Stimulated activated CD4-positive, alpha-beta T cell treated with anti-CD3 and anti-CD28 coated beads, TNF-alpha, amount 100 ng/mL, for 48 hours (primary cell): ENCODE measurements at regions not wholly inside any gene's neighbourhood (a gene's known extent, or its start where the extent isn't known, plus 50 kb on each side); places are given as distances from the start of the nearest gene placed in this dataset.
"Not testable (repeated sequence)": the region's sequence is repeated elsewhere in the genome, so short reads cannot be mapped to it uniquely, and the experiment has no call there.

Experiments
- DNase-seq, 3 donors: peaks; one replicate each; pipeline ENCODE4 v3.0.0-alpha.2; 2020; ENCODE audit warnings: low read depth in 3 of 3

DNA sequence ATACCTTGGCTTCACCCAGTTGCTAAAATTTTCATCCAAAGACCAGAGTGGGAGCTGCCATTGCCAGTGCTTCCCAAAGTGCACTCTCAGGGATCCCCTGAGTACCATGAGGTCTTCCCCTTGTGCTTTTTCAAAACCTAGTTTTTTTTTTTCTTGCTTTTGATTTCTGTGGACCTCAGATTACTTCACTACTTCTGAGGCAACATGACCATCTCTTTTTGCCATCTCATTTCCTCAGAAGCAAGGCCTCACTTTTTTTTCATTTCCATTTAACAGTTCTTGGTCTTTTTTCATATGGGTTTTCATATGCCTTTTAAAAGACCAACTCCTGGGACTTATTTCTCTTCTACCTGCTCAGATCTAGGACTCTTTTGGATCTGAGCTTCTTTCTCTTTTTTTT is 64.1 kb upstream of the MMS22L start:
- DNase-seq = no peak

DNA sequence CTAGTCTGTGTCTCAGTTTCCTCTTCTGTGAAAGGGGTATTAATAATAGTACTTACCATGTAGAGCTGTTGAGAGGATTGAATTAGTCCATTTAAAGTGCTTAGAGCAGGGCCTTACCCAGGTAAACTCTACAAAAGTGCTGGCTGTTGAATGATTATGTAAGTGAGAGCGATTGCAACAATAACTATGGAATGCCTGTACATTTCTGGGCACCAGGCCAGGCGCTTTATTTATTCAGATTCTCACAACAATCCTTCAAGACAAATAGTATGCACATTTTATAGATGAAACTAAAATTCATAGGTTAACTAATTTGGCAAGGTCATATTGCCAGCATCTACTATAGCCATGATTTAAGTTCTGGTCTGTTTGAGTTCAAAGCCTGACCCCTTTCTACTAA is 78.3 kb upstream of the MMS22L start:
- DNase-seq = no peak

DNA sequence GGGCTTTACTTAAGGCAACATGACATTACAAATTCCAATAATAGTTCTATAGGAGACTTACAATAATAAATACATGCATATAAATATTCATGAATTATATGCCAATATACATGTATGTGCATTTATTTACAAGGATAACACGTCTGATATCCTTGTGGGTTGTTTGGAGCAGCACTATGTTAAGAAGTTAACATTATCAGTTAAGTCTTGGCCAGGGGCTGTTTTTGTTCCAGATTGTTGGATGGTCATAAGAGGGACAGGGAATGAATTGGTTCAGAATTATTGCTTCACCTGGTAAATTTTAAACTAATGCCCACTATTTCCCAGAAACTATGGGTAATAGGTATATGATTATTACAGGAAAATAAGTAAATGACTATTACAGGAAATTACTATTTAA is 81.3 kb upstream of the MMS22L start:
- DNase-seq = no peak

DNA sequence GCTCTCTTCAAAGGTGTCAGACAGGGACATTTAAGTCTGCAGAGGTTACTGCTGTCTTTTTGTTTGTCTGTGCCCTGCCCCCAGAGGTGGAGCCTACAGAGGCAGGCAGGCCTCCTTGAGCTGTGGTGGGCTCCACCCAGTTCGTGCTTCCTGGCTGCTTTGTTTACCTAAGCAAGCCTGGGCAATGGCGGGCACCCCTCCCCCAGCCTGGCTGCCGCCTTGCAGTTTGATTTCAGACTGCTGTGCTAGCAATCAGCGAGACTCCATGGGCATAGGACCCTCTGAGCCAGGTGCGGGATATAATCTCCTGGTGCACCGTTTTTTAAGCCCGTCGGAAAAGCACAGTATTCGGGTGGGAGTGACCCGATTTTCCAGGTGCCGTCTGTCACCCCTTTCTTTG is 99.1 kb upstream of the MMS22L start:
- not testable (repeated sequence) for DNase-seq

DNA sequence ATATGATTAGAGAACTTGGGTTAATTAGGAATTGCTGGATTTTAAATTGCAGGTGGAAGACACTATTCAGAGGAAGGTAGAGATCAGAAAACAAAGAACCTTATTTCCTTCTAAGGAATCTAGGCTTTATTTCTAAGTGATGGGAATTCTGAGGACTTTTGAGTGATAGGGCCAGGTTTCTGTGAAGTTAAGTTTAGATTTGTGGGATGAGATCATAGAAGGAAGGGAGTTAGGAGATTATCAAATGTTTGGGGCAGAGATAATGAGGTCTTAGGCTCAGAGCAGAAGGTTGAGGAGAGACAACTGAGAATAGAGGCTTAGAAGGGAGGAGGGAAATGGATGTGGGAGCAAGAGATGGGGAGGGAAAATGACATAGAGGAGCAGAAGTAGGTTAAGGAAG is 109.7 kb upstream of the MMS22L start:
- no peak for DNase-seq

DNA sequence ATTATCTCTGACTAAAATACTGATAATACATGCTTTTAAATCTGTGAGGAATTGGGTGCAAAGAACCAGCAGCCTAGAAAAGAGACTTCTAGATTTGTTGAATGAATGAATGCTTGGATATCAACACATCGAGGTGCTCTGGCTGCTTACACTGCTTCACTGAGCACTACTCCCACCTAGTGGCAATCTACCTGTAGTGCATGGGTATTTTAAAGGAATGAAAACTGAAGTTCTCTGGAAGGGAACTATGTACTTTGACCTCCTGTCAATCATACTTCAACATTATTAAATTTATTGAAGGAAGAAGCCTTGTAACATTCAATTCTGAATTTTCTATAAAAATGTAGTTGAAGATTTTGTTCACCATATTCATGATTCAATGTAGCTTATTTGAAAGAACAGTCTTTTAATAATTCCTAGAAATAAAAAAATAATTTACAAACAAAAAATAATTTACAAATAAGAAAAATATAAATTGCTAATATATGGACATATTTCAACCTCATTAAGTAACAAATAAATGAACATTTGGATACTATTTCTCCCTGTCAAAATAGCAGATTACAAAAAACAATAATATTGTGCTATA is 111.2 kb upstream of the MMS22L start:
- peak; percentile 3 to 41 (median 15) for DNase-seq

DNA sequence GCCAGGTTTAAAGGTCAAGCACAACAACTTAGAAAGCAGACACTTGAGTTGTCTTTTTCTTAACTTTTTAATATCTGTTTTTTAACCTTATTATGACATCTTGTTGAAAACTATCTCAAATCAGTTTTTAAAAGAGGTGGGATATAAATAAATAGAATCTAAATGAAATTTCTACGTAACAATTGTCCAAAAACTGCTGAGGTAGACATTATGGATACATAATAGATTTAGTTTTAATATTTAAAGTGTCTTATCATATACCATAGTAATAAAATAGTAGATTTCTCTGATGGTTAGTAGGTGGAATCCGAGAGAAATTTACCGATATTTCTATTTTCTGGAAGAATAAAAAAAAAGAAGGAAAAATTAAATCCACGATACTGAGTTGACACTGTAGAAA is 113.9 kb upstream of the MMS22L start:
- no peak for DNase-seq

DNA sequence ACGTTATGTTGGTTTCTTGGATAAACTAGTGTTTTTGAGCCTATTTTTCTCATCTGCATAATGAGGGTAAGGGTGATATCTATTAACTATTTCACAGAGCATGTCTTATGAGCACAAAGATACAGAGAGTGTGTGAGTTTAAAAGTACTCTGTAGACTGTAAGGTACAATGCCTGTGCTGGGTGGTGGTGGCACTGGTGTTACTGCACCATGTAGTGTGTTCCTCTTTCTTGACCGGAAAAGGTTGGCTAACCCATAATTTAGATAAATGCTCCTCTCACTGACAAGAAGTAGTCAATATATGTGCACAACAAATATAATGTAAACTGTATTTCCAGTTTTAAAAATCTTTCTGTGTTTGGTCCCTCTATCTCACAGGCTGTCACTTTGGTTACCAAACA is 116.2 kb upstream of the MMS22L start:
- no peak for DNase-seq

DNA sequence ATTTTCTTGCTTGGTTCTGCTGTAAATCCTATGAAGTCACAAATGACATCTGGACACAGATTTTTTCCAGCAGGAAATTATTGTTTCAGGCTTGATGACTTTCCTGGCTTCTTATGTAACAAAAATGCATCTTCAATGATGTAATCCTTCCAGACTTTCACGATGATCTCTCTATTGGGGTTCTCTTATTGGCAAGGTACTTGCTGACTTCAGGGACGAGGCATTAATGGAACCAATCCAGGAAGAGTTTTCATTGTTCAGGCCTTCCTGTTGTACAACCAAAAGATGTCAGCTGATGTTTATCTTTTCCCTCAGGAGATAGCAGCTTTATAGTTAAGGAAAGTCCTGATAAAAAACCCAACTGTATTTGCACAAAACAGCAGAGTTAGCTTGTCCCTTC is 118.5 kb upstream of the MMS22L start:
- DNase-seq = no peak

DNA sequence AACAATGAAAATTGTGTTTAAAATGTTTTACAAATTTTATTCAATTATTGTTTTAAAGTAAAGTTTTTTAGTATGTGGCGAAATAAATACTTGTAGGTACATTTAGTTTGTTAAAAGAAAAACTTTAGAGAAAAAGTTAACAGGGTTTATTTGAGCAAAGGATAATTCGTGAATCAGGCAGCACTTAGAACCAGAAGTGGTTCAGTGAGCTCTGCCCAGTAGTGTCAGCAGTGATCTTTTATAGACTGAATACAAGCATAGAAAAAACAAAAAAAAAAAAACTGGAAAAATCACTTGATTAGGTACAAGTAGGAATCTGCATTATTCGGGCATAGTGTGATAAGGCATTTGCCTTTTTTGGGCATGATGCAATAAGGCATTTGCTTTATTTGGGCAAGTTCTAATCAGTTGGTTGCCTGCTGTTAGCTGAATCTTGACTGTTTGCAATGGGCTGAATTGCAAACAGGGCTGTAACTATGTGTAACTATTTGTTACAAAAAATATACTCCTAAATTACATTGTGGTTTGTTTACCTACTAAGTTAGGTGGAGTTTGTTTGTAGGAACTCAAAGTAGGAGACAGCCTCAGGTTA is 122.9 kb upstream of the MMS22L start:
- no peak for DNase-seq

DNA sequence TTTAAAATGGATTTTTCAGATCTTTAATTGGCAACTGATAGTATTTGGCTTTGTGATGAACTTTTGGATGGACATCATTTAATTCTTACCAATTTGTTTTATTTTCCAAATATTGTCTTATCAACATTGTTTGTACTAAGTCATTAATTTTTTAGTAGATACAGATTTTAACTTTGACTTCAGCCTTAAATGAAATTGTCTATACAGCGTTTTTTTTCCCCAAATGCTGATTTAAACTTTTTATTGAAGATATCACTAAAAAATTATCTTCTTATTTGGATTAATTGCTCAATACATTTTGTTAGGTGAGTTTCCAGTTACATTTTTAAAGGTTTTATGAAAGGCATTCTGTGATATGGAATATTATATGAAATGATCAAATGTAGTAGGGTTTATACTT is 123.6 kb upstream of the MMS22L start:
- DNase-seq = no peak

DNA sequence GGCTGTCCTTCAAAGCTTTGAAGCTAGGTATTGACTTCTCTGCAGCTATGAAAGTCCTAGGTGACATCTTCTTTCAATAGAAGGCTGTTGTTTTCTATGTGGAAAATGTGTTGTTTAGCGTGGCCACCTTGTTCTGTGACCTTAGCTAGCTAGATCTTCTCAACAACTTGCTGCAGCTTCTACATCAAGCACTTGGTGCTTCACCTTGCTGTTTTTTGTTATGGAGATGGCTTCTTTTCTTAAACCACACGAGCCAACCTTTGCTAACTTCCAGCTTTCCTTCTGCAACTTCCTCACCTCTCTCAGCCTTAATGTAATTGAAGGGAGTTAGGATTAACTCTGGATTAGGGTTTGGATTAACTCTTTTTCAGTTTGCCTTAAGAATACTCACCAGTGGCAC is 128.6 kb upstream of the MMS22L start:
- DNase-seq = no peak

DNA sequence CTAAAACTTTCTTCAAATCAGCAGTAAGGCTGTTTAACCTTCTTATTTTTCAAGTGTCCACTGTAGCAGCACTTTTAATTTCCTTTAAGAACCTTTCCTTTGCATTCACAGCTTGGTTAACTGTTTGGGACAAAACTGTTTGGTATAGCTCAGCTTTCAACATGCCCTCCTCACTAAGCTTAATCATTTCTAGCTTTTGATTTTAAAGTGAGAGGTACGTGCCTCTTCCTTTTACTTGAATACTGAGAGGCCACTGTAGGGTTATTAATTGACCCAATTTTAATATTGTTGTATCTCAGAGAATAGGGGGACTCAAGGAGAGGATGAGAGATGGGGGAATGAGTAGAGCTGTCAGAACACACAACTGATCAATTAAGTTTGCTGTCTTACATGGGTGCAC is 129.5 kb upstream of the MMS22L start:
- no peak for DNase-seq

DNA sequence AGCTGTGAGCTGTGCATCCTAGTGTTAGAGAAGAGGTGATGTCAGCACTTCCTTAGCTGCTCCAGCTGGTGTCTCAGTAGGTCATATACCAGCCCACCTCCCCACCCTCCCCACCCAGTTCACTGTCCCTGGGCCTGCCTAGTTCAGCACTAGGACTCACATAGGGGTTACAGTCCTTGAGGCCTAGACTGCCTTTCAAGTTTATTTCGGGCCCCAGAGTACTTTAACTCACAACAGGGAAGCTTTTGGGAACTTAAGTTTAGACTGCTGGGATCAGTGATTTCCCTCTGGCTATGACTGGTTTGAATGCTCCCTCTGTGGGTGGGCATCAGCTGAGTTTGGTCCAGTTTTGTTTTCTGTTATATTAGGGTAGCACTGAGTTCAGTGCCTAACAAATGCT is 139.2 kb upstream of the MMS22L start:
- no peak for DNase-seq

DNA sequence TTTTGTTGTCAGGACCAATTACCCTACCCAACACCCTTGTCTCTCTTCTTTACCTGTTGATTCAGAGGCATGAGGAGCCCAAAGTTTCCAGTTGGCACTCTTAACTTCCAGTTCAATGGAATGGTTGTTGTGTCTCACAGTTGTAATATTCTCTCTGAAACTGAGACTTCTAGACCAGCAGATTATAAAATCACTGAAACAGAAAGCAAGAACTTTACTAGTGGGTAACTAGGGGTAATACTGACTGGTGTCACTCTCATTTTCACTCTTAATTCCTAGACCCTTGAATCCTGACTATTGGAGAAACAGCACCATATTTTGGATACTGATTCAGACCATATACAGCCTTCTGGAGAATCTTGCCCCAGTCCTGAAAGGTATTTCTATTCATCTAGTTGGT is 140.2 kb upstream of the MMS22L start:
- no peak for DNase-seq

DNA sequence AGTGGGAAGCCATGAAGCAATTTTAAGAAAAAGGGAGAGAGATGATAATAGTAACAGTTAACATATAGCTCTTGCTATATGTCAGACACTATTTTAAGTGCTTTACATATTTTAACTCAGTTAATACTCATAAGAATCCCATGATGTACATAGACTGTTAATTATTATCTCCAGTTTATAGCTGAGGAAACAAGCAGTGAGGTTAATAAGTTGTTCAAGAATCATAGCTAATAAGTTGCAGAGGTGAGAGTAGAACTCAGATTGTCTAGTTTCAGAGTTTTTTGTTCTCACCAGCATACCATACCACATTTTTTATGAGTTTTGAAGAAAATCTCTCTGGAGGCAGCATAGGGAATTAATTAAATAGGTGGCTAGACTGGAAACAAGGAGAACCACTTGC is 144.6 kb upstream of the MMS22L start:
- DNase-seq = no peak

DNA sequence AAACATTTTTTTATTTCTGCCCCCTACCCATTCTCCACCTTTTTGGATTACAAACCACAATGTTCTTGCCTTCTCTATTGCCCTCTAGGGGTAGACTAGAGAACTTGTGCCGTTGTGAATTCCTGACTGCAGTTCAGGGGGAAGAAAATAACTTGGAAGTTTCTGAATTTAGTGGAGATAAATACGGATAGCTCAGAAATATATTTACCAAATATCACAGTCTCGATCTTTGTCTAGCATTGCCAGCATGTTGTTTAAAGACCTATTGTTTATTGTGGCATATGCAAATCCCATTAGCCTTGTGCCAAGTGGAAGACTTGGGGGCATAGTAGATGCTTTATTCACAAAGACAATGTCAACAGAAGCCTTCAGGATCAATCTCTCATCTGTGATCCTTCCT is 154.1 kb upstream of the MMS22L start:
- DNase-seq = no peak

DNA sequence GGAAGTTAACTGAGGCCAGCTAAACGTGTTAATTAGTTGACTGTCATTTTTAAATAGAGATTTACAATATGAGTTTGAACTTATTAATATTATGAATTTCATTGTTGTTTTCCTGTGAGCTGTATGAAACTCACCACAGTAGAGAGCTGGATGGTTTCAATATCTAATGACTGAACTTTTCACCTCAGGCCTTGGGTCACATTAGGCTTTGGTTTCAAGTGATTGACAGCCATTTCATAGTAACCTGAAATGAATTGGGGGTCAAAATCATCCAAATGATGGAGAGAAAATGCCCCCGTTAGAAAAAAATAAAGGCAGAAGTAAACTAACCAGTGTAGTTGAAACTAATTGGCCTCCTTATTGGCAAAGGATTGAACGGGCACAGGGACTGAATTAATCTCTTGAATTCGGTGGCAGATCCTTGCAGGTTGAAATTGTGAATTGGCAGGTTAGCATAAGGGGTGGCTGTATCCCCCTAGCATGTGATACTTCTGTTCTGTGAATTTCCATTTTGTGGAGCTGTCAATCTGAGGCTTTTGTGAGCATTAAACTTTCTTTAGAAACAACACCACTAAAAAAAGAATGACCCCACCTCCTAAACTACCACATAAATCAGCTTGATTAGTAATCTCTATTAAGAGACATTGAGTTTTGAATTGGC is 155.1 kb upstream of the MMS22L start:
- no peak for DNase-seq

DNA sequence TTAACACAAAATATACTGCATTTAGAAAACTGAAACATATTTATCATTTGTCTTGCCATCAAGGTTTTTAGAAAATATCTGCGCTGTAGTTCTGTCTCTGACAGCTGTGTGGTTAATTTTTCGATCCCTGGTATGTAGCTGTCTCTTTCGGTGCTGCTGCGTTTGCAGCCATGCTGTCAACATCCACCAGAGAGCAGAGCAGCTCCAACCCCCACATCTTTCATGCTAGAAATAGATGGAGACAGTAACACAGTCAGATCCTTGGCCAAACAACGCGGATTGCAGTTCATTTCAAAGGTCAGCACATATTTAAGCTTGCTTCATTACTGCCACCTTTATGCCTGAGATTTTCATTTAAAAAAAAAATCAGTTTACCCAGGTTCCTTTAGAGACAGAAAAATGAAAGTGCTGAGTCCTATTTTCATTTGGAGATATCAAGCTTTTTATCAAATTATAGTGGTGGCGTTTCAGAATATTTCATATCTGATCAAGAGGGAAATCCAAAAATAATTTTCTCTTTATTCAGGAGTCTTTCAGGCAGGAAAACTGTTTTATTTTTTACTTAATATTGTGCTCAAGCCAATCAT is 157.7 kb upstream of the MMS22L start:
- no peak for DNase-seq

DNA sequence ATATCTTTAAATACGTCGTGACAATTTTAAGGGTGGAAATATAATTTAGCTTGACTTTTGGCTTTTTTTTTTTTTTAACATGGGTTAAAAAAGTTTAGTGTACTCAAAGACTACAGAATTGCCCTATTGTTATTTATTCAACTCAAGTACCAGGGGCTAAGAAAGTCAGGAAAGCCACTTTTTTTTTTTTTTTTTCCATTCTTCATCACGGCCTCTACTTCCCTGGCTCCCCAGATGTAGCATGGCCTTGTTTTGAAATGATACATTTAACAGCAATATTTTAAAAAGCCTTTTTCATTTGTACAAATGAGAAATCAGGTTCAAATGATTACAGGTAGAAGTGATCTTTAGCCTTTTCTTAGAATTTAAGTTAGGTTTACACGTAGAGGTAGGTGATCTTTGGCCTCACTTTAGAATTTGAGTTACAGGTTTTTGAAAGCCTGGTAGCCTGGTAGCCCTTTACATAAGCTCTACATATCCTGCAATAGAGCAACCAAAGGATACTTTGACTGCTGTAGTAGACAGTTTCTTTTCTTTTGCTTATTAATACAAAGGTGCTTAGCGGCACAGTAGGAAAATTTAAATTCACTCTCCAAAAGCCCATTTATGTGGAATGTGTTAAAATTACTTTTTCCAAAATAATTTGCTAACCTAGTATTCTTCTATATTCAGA is 160.5 kb upstream of the MMS22L start:
- no peak for DNase-seq

DNA sequence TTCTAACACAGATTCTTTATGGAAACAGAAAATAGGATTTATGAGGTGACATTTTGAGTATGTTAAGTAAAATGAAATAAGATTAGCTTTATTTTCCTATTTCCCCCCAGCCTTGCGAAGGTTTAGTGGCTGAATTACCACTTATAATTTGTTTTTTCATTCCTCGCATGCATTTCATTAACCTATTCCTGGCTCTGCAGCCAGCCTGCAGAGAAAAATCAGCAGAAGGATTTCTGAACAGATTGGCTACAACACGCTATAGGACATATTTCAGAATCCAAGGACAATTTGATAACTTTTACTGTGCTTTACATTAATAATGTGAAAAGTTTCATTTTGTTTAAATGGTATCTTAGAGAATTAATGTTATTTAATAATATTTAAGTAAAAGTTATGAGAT is 162.4 kb upstream of the MMS22L start:
- DNase-seq = no peak

DNA sequence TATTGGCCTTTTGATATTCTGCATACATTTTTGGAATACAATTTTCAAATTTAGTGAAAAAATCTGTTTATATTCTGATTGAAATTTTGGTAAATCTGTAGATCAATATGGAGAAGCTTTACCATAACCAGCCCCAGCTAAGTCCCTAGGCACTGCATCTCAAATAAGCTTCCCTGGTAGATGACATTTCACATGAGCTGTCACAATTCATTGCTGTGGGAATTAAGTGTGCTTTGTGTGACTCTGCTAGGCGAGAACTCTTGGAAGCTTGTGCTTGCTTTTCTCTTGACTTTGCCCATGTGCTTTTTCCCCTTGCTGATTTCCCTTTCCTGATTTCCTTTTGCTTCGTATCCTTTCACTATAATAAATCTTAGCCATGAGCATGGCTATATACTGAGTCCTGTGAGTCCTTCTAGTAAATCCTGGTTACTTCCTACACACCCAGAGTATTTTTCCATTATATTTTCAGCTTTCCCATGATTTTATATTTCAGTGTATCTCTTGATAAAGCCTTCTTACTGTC is 166.5 kb upstream of the MMS22L start:
- no peak for DNase-seq

DNA sequence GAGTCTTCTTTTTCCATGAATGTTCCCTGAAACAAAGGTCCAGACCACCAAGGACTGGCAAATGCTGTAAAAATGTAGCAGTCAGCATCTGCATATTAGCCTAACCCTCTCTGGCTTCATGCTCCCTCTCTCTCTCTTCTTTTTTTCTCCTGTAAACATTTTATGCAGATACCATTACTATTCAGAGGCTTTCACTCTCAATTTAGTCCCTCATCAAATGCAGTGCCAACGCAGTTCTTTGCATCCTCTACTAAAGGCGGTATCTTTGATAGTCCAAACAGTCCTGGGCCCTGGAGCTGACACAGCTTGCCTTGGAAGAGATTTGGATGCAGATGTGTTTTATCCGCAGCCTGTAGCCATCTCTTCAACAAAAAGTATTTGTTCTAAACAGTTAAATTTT is 167.1 kb upstream of the MMS22L start:
- DNase-seq = no peak
